SK-N-SH treated with all-trans-retinoic acid at 6 μM for 48 hours (cell line): ENCODE measurements at regions not wholly inside any gene's neighbourhood (a gene's known extent, or its start where the extent isn't known, plus 50 kb on each side); places are given as distances from the start of the nearest gene placed in this dataset.

Source experiments
- ATAC-seq: fragments of 200-7000 bp; cut with Tn5 transposase; 3 replicates; pipeline ENCODE4 v1.9.1; 2020; ENCODE audit warnings: mild to moderate bottlenecking, moderate library complexity
- ARNTL ChIP-seq: fragments of 450-650 bp; formaldehyde crosslinking; IDR thresholded peaks from 2 replicates; pipeline ENCODE4 v1.5.0; 2020; ENCODE audit warnings: low read depth, mild to moderate bottlenecking, moderate library complexity, borderline replicate concordance
- BACH2 ChIP-seq: fragments of 250-450 bp; sonication (Bioruptor Pico); IDR thresholded peaks from 2 replicates; pipeline ENCODE4 v1.9.0; 2021; ENCODE audit warnings: mild to moderate bottlenecking, borderline replicate concordance
- CSDC2 ChIP-seq: fragments of 250-450 bp; sonication (Bioruptor Pico); IDR thresholded peaks from 2 replicates; pipeline ENCODE4 v1.5.0; 2020; ENCODE audit warnings: mild to moderate bottlenecking, moderate library complexity
- ESRRG ChIP-seq: fragments of 250-450 bp; sonication (Bioruptor Pico); IDR thresholded peaks from 2 replicates; pipeline ENCODE4 v1.6.1; 2021; ENCODE audit warnings: mild to moderate bottlenecking
- GLIS3 ChIP-seq: fragments of 250-450 bp; sonication (Bioruptor Pico); IDR thresholded peaks from 2 replicates; pipeline ENCODE4 v1.5.0; 2020; ENCODE audit warnings: mild to moderate bottlenecking, moderate library complexity
- OSR1 ChIP-seq: fragments of 250-450 bp; sonication (Bioruptor Pico); IDR thresholded peaks from 2 replicates; pipeline ENCODE4 v1.8.0; 2022; ENCODE audit warnings: moderate library complexity, mild to moderate bottlenecking, inconsistent platforms
- PPARA ChIP-seq: fragments of 250-450 bp; sonication (Bioruptor Pico); IDR thresholded peaks from 2 replicates; pipeline ENCODE4 v1.5.0; 2020; ENCODE audit warnings: mild to moderate bottlenecking, borderline replicate concordance
- SNAI2 ChIP-seq: fragments of 250-450 bp; sonication (Bioruptor Pico); IDR thresholded peaks from 2 replicates; pipeline ENCODE4 v1.5.0; 2020; ENCODE audit warnings: mild to moderate bottlenecking, moderate library complexity
- TCF4 ChIP-seq: fragments of 250-450 bp; sonication (Bioruptor Pico); IDR thresholded peaks from 2 replicates; pipeline ENCODE4 v1.8.0; 2021; ENCODE audit warnings: mild to moderate bottlenecking, moderate library complexity, borderline replicate concordance
- TOX ChIP-seq: fragments of 250-450 bp; sonication (Bioruptor Pico); IDR thresholded peaks from 2 replicates; pipeline ENCODE4 v1.8.0; 2021; ENCODE audit warnings: mild to moderate bottlenecking, moderate library complexity, borderline replicate concordance
- ZC3H10 ChIP-seq: fragments of 250-450 bp; sonication (Bioruptor Pico); IDR thresholded peaks from 2 replicates; pipeline ENCODE4 v1.5.1; 2021; ENCODE audit warnings: mild to moderate bottlenecking, moderate library complexity
- ZFP3 ChIP-seq: fragments of 250-450 bp; sonication (Bioruptor Pico); IDR thresholded peaks from 2 replicates; pipeline ENCODE4 v1.5.0; 2020; ENCODE audit warnings: mild to moderate bottlenecking, moderate library complexity
- ZNF565 ChIP-seq: fragments of 450-650 bp; formaldehyde crosslinking; conservative IDR thresholded peaks from 2 replicates; pipeline ENCODE4 v1.5.0; 2020; ENCODE audit warnings: low read depth, mild to moderate bottlenecking, moderate library complexity
- ZNF70 ChIP-seq: fragments of 450-650 bp; formaldehyde crosslinking; IDR thresholded peaks from 2 replicates; pipeline ENCODE4 v1.5.0; 2020; ENCODE audit warnings: mild to moderate bottlenecking, moderate library complexity
- ZNF8 ChIP-seq: fragments of 450-650 bp; formaldehyde crosslinking; IDR thresholded peaks from 2 replicates; pipeline ENCODE4 v1.5.0; 2020; ENCODE audit warnings: mild to moderate bottlenecking, moderate library complexity
- TF ChIP-seq, protein P1 (sequence below): fragments of 250-450 bp; sonication (Bioruptor Pico); IDR thresholded peaks from 2 replicates; pipeline ENCODE4 v1.5.1; 2020; ENCODE audit warnings: low read depth, mild to moderate bottlenecking, moderate library complexity
- TF ChIP-seq, protein P2 (sequence below): fragments of 250-450 bp; sonication (Bioruptor Pico); IDR thresholded peaks from 2 replicates; pipeline ENCODE4 v1.8.0; 2021; ENCODE audit warnings: low read depth, mild to moderate bottlenecking, moderate library complexity, borderline replicate concordance
- TF ChIP-seq, protein P3 (sequence below): fragments of 250-450 bp; sonication (Bioruptor Pico); IDR thresholded peaks from 2 replicates; pipeline ENCODE4 v1.5.1; 2021; ENCODE audit warnings: mild to moderate bottlenecking, moderate library complexity
- TF ChIP-seq, protein P4 (sequence below): fragments of 250-450 bp; sonication (Bioruptor Pico); IDR thresholded peaks from 2 replicates; pipeline ENCODE4 v1.8.0; 2020; ENCODE audit warnings: mild to moderate bottlenecking, moderate library complexity, borderline replicate concordance
- TF ChIP-seq, protein P5 (sequence below): fragments of 250-450 bp; sonication (Bioruptor Pico); IDR thresholded peaks from 2 replicates; pipeline ENCODE4 v1.5.0; 2020; ENCODE audit warnings: mild to moderate bottlenecking, moderate library complexity

DNA sequence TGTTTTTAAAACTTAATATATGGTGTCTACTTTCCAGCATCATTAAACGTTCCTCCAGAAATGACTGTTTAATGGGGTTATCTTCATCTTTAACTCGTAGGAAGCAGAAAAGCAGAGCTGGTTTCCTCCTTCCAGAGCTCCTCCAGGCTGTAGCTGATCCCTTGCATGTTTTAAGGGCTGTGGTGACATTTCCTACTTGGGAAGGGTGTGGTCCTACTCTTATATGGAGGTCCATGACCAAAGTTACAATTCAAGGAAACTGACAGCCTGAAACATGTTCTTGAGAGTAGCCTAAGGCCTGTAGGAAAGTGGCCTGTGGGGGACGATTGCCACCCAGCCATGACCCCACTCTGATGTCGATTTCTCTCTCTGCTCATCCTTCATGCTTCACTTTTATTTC lies 297.1 kb downstream of the GADD45G start (continued):
- TF ChIP-seq, protein P1, sequence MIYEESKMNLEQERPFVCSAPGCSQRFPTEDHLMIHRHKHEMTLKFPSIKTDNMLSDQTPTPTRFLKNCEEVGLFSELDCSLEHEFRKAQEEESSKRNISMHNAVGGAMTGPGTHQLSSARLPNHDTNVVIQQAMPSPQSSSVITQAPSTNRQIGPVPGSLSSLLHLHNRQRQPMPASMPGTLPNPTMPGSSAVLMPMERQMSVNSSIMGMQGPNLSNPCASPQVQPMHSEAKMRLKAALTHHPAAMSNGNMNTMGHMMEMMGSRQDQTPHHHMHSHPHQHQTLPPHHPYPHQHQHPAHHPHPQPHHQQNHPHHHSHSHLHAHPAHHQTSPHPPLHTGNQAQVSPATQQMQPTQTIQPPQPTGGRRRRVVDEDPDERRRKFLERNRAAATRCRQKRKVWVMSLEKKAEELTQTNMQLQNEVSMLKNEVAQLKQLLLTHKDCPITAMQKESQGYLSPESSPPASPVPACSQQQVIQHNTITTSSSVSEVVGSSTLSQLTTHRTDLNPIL = no peak
- TF ChIP-seq TOX (CRISPR knock-in tag) = no peak

DNA sequence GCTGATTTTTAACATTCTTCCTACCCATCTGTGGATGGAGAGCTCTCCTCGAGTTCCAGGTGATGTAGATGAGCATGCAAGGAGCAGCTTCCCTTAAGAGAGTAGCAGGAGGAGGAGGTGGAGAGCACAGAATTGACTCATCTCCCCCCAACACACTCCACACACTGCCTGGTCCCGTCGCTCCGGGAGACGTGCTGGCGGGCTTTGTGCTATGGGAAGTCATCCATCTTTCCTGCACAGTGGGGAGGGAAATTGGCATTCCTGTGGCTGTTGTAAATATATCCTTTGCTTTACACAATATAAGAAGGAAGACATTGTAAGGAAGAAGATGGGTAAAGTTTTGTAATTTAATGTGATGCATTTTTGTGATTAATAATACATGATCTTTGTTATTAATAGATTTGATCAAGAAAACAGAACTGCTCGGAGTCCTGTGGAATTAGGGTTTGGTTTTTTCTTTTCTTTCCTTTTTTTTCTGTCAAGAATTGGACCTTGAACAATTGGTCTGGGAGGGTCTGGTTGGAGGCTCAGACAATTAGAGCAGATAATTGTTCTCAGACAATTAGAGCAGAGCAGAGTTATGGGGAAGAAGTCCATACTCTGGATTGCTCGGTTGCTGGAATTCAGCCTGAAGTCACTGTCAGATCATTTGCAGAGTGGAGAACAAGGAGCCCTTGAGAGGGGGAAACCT lies 297.8 kb downstream of the GADD45G start:
- TF ChIP-seq TOX (CRISPR knock-in tag) (no peak), ARNTL (CRISPR knock-in tag) (no peak), CSDC2 (CRISPR knock-in tag) (no peak), ZNF565 (CRISPR knock-in tag) (no peak), OSR1 (CRISPR knock-in tag) (no peak), TCF4 (CRISPR knock-in tag) (no peak), ESRRG (no peak), SNAI2 (no peak), ZFP3 (no peak), ZNF8 (CRISPR knock-in tag) (no peak), BACH2 (CRISPR knock-in tag) (no peak), ZC3H10 (CRISPR knock-in tag) (no peak), ZNF70 (CRISPR knock-in tag) (no peak), GLIS3 (CRISPR knock-in tag) (no peak), PPARA (no peak)
- TF ChIP-seq, protein P2, sequence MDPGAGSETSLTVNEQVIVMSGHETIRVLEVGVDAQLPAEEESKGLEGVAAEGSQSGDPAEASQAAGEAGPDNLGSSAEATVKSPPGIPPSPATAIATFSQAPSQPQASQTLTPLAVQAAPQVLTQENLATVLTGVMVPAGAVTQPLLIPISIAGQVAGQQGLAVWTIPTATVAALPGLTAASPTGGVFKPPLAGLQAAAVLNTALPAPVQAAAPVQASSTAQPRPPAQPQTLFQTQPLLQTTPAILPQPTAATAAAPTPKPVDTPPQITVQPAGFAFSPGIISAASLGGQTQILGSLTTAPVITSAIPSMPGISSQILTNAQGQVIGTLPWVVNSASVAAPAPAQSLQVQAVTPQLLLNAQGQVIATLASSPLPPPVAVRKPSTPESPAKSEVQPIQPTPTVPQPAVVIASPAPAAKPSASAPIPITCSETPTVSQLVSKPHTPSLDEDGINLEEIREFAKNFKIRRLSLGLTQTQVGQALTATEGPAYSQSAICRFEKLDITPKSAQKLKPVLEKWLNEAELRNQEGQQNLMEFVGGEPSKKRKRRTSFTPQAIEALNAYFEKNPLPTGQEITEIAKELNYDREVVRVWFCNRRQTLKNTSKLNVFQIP (CRISPR knock-in tag) = no peak
- TF ChIP-seq, protein P3, sequence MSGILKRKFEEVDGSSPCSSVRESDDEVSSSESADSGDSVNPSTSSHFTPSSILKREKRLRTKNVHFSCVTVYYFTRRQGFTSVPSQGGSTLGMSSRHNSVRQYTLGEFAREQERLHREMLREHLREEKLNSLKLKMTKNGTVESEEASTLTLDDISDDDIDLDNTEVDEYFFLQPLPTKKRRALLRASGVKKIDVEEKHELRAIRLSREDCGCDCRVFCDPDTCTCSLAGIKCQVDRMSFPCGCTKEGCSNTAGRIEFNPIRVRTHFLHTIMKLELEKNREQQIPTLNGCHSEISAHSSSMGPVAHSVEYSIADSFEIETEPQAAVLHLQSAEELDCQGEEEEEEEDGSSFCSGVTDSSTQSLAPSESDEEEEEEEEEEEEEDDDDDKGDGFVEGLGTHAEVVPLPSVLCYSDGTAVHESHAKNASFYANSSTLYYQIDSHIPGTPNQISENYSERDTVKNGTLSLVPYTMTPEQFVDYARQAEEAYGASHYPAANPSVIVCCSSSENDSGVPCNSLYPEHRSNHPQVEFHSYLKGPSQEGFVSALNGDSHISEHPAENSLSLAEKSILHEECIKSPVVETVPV (CRISPR knock-in tag) = no peak
- TF ChIP-seq, protein P1 = no peak
- TF ChIP-seq, protein P4, sequence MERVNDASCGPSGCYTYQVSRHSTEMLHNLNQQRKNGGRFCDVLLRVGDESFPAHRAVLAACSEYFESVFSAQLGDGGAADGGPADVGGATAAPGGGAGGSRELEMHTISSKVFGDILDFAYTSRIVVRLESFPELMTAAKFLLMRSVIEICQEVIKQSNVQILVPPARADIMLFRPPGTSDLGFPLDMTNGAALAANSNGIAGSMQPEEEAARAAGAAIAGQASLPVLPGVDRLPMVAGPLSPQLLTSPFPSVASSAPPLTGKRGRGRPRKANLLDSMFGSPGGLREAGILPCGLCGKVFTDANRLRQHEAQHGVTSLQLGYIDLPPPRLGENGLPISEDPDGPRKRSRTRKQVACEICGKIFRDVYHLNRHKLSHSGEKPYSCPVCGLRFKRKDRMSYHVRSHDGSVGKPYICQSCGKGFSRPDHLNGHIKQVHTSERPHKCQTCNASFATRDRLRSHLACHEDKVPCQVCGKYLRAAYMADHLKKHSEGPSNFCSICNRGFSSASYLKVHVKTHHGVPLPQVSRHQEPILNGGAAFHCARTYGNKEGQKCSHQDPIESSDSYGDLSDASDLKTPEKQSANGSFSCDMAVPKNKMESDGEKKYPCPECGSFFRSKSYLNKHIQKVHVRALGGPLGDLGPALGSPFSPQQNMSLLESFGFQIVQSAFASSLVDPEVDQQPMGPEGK (CRISPR knock-in tag) = no peak
- TF ChIP-seq, protein P5, sequence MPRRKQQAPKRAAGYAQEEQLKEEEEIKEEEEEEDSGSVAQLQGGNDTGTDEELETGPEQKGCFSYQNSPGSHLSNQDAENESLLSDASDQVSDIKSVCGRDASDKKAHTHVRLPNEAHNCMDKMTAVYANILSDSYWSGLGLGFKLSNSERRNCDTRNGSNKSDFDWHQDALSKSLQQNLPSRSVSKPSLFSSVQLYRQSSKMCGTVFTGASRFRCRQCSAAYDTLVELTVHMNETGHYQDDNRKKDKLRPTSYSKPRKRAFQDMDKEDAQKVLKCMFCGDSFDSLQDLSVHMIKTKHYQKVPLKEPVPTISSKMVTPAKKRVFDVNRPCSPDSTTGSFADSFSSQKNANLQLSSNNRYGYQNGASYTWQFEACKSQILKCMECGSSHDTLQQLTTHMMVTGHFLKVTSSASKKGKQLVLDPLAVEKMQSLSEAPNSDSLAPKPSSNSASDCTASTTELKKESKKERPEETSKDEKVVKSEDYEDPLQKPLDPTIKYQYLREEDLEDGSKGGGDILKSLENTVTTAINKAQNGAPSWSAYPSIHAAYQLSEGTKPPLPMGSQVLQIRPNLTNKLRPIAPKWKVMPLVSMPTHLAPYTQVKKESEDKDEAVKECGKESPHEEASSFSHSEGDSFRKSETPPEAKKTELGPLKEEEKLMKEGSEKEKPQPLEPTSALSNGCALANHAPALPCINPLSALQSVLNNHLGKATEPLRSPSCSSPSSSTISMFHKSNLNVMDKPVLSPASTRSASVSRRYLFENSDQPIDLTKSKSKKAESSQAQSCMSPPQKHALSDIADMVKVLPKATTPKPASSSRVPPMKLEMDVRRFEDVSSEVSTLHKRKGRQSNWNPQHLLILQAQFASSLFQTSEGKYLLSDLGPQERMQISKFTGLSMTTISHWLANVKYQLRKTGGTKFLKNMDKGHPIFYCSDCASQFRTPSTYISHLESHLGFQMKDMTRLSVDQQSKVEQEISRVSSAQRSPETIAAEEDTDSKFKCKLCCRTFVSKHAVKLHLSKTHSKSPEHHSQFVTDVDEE (CRISPR knock-in tag) = no peak
- ATAC-seq = no peak

DNA sequence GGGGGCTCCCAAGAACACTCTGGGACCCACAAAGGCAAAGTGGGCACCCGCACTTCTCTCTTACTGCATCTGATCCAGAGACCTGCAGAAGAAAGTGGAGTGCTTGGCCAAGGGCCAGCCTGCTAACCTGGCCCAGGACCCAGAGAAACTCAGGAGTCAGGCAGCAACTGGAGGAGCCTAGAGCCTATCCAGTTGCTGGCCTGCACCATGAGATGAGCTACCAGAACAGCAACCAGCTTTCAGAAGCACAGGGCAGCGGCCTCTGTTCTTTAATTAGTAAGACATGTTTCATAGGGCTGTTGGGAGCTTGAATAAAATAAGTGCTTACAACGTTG lies 298.3 kb downstream of the GADD45G start:
- ATAC-seq = no peak
- no peak for TF ChIP-seq ZFP3
